ENCODE measurements at regions not wholly inside any gene's neighbourhood (a gene's known extent, or its start where the extent isn't known, plus 50 kb on each side); places are given as distances from the start of the nearest gene placed in this dataset.
"Not testable (repeated sequence)": the region's sequence is repeated elsewhere in the genome, so short reads cannot be mapped to it uniquely, and the experiment has no call there.

DNA sequence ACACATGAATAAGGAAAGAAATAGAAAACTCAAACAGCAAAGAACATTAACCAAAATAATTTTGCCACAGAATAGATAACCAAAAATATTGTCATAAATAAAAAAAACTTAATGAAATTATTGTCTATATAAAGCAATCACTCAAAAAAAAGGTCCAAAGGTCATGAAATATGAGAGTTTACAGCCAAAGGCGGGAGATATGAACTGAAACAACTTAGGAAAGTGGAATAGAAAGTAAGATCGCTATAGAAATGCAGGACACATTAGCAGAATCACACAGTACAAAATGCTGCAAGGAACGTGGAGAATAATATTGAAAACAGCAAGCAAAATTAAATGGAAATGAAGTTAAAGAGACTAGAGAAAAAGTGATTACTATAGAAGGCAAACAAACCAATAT is 375.0 kb upstream of the ARHGEF26 start:
- DNase-seq (ENCODE audit: low spot score), result no peak

- no peak for DNase-seq (ENCODE audit: low spot score)
Measured at GRCh38 chr3:153749070-153749610, 372.1 kb upstream of the ARHGEF26 start.

DNA sequence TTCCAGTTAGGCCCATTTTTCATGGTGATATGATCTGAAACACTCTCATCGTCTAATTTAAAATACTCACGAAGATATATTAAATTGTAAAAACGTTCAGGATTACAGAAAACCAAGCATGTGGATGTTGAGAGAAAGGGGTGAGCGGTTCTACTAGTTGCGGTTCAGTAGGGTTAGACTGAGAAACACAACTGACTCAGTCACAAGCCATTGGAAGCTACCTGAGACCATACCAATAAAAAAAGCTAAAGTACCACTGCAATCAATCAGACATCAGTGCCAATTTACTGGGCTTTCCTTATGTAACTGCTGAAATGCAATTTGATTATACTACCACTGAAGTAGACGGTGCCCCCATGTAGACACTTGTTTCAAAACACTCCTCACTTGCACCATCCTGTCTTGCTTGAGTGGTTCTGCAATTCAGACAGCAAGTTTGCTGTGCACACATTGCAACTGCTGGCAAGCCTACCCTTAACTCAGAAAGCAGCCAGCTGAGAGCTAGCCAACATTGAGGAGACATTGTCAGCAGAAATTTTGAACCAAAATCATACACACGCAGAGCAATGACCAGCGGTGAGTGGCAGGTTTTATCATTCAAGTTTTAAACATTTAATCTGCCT is 368.7 kb upstream of the ARHGEF26 start:
- no peak for DNase-seq (ENCODE audit: low spot score)

DNA sequence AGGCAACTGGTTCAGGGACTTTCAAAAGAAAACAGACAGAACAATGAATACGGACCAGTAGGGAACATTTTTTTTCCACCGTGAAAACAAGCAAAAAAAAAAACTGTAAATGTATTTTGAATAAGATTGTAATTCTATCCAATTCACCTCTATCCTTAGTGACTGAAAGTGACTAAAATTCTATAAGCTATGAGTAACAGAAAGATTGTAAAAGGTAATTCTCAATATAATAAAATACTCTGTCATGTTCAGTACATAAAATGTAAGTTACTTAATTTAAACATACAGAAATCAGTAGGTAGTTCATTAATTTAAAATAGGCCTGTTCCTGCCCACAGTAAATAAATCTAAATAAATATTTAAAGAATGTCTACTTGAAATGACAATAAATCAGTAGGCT is 368.2 kb upstream of the ARHGEF26 start:
- DNase-seq (ENCODE audit: low spot score), result no peak

DNA sequence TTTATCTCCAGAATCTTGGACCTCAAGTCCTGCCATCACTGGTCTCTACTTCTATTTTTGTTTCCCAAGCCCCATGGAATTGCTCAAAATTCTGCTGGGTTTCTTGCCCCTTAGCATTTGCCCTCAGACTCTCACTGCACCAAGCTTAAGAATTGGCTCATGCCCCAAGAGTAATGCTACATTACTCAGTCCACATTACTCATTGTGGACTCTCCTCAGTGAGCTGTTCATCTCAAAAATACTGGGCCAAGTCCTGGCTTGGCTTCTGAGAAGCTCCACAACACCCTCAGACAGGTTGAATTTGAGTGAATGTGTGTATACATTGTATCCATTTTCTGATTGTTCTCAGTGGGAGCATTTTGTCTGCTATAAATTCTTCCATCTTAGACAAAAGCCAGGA is 364.4 kb upstream of the ARHGEF26 start:
- DNase-seq (ENCODE audit: low spot score), result no peak

DNA sequence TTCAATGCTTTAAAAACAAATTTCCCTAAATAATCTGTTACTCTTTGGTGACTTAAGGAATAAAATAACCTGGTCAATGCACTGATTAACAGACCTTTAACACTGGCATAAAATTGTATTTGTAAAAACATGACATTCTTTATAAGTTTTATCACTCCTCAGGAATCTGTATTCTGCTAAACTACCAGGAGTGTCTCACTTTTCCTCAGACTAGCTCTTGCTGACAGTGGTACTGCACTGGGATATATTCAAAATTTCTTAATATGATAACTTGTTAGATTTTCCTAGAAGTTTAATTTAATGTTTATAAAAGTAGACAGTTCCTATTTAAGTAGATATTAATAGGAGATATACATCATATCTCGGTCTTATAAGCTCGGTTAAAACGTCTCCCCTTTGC is 363.4 kb upstream of the ARHGEF26 start:
- DNase-seq (ENCODE audit: low spot score), result no peak

DNA sequence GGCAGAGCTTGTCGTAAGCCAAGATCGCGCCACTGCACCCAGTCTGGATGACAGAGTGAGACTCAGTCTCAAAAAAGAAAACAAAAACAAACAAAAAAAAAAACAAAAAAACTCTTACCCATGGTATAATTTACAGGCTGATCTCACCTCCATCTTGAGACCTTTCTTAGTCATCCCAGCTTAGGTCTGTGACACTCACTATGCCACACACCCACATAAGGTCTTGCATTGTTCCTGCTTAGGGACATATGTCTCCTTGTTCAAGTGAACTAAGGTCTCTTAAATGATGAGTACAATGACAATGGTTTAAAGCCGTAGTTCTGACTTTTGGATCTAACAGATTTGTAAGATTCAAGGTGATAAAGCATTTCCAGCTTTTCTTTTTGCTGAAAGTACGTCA is 360.2 kb upstream of the ARHGEF26 start:
- no peak for DNase-seq (ENCODE audit: low spot score)

DNA sequence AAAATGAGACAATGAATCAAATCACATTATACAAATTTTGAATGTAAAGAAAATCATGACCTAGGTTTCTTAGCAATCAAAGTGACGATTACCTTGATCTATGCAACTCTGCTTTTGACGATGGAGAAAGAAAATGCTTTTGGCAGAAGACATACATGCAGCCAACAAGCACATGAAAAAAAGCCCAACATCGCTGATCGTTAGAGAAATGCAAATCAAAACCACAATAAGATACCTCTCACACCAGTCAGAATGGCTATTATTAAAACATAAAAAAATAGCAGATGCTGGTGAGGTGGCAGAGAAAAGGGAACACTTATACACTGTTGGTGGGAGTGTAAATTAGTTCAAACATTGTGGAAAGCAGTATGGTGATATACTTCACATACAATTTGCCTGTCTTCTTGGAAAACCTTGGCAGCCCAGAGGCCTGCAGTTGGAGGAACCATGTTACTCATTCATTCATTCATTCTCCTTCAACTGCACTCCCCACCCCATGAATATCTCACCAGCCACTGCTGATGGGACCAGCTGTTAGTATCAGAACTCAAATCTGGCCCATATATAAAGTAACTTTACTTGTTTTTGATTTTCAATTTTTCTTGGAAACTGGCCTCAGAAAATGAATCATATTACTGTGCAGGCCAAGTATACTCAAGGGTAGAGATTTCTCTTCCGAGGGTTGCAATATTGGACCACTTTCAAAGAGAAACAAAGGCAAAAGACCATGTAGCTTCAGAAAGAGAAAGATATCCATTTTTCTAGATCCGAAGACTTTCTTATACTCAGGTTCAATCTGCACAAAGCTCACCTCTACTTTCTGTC is 358.6 kb upstream of the ARHGEF26 start:
- no peak for DNase-seq (ENCODE audit: low spot score)

- no peak for DNase-seq (ENCODE audit: low spot score)
Measured at GRCh38 chr3:153767601-153768560, 353.3 kb upstream of the ARHGEF26 start.

GRCh38 chr3:153768561-153769469 is 352.4 kb upstream of the ARHGEF26 start:
- DNase-seq (ENCODE audit: low spot score), result peak; percentile 58

DNA sequence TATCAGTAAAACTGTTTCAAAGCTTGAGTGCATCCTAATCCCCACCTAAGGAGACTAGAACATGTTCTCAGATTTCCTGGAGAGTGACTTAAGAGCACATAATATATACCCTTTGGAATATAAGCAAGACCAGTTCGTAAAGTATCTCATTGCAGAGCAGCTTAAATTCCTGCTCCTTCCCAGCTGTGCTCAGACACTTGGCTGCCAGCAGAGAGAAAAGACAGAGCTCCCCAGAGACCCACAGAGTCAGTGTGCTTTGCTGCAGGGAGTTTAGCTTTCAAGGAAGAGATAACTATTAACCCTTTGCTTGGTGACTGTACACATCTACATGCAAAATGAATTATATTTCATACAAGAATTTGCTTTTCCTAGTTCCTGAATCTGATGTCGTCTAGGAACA is 338.1 kb upstream of the ARHGEF26 start:
- DNase-seq (ENCODE audit: low spot score), result no peak

GRCh38 chr3:153783741-153784480 is 337.3 kb upstream of the ARHGEF26 start:
- no peak for DNase-seq (ENCODE audit: low spot score)

DNA sequence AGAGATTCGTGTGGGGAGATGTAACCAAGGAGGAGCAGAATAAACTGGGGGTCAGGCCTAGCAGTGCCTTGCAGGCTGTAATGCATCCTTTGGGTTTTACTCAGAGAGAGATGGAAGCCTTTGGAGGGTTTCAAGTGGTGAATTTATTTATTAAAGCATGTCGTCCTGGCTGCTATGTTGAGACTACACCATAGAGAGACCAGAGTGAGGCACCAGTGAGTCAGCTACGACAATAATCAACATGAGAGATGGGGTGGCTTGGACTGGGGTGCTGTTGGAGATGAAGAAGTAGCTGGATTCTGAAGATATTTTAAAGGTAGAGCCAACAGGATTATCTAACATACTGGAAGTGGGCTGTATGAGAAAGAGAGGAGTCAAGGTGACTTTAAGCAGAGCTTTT is 335.3 kb upstream of the ARHGEF26 start:
- DNase-seq (ENCODE audit: low spot score), result no peak

DNA sequence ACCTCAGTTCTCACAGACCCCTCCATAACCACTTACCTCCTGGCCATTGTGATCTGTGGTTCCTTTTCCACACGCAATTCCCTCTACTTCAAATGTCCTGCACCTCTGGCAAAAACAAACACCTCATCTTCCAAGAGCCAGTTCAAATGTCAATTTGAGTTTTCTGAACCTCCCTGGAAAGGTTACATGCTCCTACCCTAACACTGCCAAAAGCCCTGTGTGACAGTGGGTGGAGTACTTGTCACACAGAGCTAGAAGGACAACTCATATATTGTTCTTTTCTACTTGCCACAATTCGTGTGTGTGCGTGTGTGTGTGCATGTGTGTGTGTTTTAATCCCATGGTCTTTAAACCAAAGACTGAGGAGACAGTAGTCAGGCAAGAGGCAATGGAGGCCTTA is 331.8 kb upstream of the ARHGEF26 start:
- DNase-seq (ENCODE audit: low spot score), result no peak

DNA sequence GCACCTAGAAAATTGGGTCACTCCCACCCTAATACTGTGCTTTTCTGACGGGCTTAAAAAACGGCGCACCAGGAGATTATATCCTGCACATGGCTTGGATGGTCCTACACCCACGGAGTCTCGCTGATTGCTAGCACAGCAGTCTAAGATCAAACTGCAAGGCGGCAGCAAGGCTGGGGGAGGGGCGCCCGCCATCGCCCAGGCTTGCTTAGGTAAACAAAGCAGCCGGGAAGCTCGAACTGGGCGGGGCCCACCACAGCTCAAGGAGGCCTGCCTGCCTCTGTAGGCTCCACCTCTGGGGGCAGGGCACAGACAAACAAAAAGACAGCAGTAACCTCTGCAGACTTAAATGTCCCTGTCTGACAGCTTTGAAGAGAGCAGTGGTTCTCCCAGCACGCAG is 324.1 kb upstream of the ARHGEF26 start:
- not testable (repeated sequence) for DNase-seq (ENCODE audit: low spot score)

DNA sequence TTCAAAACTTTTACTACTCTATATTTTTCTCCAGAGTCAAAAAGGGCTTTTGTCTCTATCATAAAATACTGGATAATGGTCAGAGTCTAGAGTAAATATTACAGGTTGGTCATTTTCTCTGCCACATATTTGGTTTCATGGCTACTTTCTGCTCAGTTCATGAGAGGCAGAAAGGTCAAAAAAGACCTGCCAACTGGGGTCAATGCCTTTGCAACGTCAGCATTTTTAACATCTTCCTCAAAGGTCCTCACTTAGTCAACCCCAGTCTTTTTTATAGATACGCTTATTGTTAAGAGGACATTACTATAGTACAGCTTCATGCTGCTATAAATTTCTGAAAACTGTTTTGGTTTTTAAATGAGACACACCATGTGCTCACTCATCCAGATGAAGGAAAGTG is 312.1 kb upstream of the ARHGEF26 start:
- DNase-seq (ENCODE audit: low spot score), result no peak

DNA sequence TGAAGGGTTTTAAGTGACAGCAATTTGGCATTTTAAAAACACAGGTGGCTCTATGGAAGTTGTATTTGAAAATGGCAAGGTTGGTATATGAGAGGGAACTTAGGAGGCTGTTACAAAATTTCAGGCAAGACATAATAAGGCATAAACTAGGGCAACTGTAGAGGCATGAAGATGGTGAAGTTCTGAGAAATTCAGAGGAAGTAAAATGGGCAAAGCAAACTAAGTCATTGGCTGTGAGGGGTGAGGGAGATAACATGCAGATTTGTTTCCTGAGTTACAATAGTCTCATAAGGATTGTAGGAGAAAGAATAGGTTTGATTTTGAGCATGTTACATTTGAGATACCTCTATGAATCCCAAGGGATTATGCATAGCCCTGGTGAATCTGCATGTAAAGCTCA is 302.9 kb upstream of the ARHGEF26 start:
- no peak for DNase-seq (ENCODE audit: low spot score)

GRCh38 chr3:153820035-153820434 is 301.2 kb upstream of the ARHGEF26 start:
- DNase-seq (ENCODE audit: low spot score), result no peak

GRCh38 chr3:153828346-153828745 is 292.8 kb upstream of the ARHGEF26 start:
- not testable (repeated sequence) for DNase-seq (ENCODE audit: low spot score)

DNA sequence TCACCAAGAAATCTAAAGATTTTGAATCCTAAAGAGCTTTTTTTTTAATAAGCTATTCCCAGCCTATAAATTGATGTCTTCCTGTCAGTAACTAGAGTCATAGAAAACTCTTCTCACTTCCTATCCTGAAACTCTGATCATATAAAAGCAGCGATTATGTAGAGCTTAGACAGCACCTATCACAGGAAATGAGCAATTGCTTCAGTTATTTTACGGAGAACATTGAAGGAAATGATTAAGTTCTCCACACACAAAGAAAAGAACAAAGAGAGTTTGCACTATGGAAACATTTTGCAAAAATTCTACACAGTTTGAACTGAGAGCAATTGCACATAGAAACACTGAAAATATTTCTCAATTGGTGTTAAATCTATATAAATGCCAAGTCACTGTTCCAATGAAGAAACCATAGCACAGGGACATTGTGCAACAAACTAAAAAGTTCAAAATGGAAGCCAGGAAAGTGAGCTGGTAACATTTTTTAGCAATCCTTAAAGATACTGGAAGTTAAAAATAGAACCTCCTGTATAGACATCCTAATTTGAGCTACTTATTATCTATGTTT is 291.5 kb upstream of the ARHGEF26 start:
- DNase-seq (ENCODE audit: low spot score), result no peak
